HepG2 (cell line): ENCODE measurements at regions not wholly inside any gene's neighbourhood (a gene's known extent, or its start where the extent isn't known, plus 50 kb on each side); places are given as distances from the start of the nearest gene placed in this dataset.

Experiments used
- ATAC-seq: fragments of 200-7000 bp; cut with Tn5 transposase; 3 replicates; pipeline ENCODE4 v1.9.1; 2020; ENCODE audit warnings: mild to moderate bottlenecking, moderate library complexity
- BruUV-seq: library from RNA; stranded (reverse); fragments of 400-500 nt; replicated peaks from 2 replicates; lab custom pipeline; 2021; lab: Mats Ljungman, UMichigan
- CTCF ChIA-PET: fragments of 300-600 bp; formaldehyde crosslinking; extraction: SDS; loops from one replicate; lab custom pipeline; 2021; ENCODE audit warnings: low total read pairs, inconsistent platforms, low intra/inter-chr PET ratio; lab: Yijun Ruan, JAX
- POLR2A ChIA-PET: fragments of 350-600 bp; sonication (Branson Sonifier 250); formaldehyde crosslinking; loops from one replicate; lab custom pipeline; 2020; ENCODE audit warnings: antibody characterized with exemption, inconsistent platforms; lab: Yijun Ruan, JAX
- DNase-seq: peaks from one replicate; pipeline ENCODE4 v3.0.0-alpha.2; 2015; ENCODE audit warnings: low spot score
- FAIRE-seq: peaks from 3 replicates; lab custom pipeline; 2011; peaks lifted over from hg19 to GRCh38; lab: Jason Lieb, UNC
- H2AFZ ChIP-seq: one replicate; pipeline ENCODE4 v1.6.1; 2011; ENCODE audit warnings: low read length, inconsistent platforms
- H3K27ac ChIP-seq: fragments of 300-600 bp; 3 replicates; pipeline ENCODE4 v1.8.0; 2011; ENCODE audit warnings: mixed run types, mild to moderate bottlenecking, mixed read lengths, low read length, inconsistent platforms; ENCODE audit not compliant: insufficient read depth; ENCODE audit errors: extremely low read length
- H3K27me3 ChIP-seq, 2 experiments: fragments of 200-600 bp in 1 of 2; 2 replicates in 1 of 2; 3 replicates in 1 of 2; pipeline versions ENCODE4 v1.6.0 to v1.8.0; 2011; ENCODE audit warnings: low read length in 2 of 2, mild to moderate bottlenecking in 2 of 2, moderate library complexity in 2 of 2, inconsistent platforms in 1 of 2; ENCODE audit not compliant: insufficient read depth in 2 of 2, control insufficient read depth in 1 of 2
- H3K36me3 ChIP-seq, 2 experiments: fragments of 200-600 bp in 1 of 2; replicated peaks in 1 of 2; 2 replicates in 1 of 2; 3 replicates in 1 of 2; pipeline versions ENCODE4 v1.5.1 to v1.8.0; 2011; ENCODE audit warnings: low read length in 2 of 2, inconsistent platforms in 1 of 2; ENCODE audit not compliant: insufficient read depth in 2 of 2, control insufficient read depth in 1 of 2
- H3K4me1 ChIP-seq: 2 replicates; pipeline ENCODE4 v1.5.1; 2012; ENCODE audit warnings: low read length, inconsistent platforms; ENCODE audit not compliant: insufficient read depth
- H3K4me2 ChIP-seq: 2 replicates; pipeline ENCODE4 v1.6.0; 2011; ENCODE audit warnings: low read depth, low read length, inconsistent platforms
- H3K4me3 ChIP-seq, 3 experiments: fragments of 200-600 bp in 1 of 3; sonication (generic), shearing (Covaris generic) in 1 of 3; replicated peaks in 1 of 3; 2 replicates each; pipeline ENCODE4 v1.5.1; 2011 to 2016; ENCODE audit warnings: low read length in 3 of 3, inconsistent platforms in 2 of 3, low read depth in 2 of 3, mild to moderate bottlenecking in 2 of 3, control low read depth in 1 of 3, mixed read lengths in 1 of 3; ENCODE audit not compliant: insufficient read depth in 1 of 3
- H3K79me2 ChIP-seq: one replicate; pipeline ENCODE4 v1.6.1; 2011; ENCODE audit warnings: low read length, inconsistent platforms; ENCODE audit not compliant: insufficient read depth
- H3K9ac ChIP-seq: 2 replicates; pipeline ENCODE4 v1.6.0; 2011; ENCODE audit warnings: mild to moderate bottlenecking, low read depth, low read length, inconsistent platforms; ENCODE audit not compliant: insufficient read depth
- H3K9me3 ChIP-seq: 2 replicates; pipeline ENCODE4 v1.5.1; 2012; ENCODE audit warnings: mild to moderate bottlenecking, low read length
- H4K20me1 ChIP-seq: 2 replicates; pipeline ENCODE4 v1.6.0; 2011; ENCODE audit warnings: inconsistent platforms, mild to moderate bottlenecking, low read length, moderate library complexity; ENCODE audit not compliant: insufficient read depth
- BCL6 ChIP-seq: IDR thresholded peaks from 2 replicates; pipeline ENCODE4 v1.6.1; 2016; ENCODE audit warnings: missing genetic modification reagents, missing compliant biosample characterization
- MBD4 ChIP-seq: IDR thresholded peaks from 2 replicates; pipeline ENCODE4 v1.6.1; 2012; ENCODE audit warnings: low read length, inconsistent platforms, borderline replicate concordance
- NFE2 ChIP-seq: sonication (generic); formaldehyde crosslinking; IDR thresholded peaks from 2 replicates; pipeline ENCODE4 v1.4.0; 2020; ENCODE audit warnings: missing genetic modification reagents
- NR1H2 ChIP-seq: sonication (generic); formaldehyde crosslinking; IDR thresholded peaks from 2 replicates; pipeline ENCODE4 v1.8.1; 2022; ENCODE audit warnings: low read depth, missing genetic modification reagents, borderline replicate concordance
- PLRG1 ChIP-seq: fragments of 450-650 bp; conservative IDR thresholded peaks from 2 replicates; pipeline ENCODE4 v1.6.1; 2016
- SMARCC2 ChIP-seq: fragments of 450-650 bp; IDR thresholded peaks from 2 replicates; pipeline ENCODE4 v1.6.1; 2017; ENCODE audit warnings: antibody characterized with exemption, mild to moderate bottlenecking
- TARDBP ChIP-seq: sonication (generic); formaldehyde crosslinking; IDR thresholded peaks from 2 replicates; pipeline ENCODE4 v1.8.0; 2022; ENCODE audit warnings: mild to moderate bottlenecking, missing genetic modification reagents
- TMF1 ChIP-seq: sonication (generic); formaldehyde crosslinking; IDR thresholded peaks from 2 replicates; pipeline ENCODE4 v1.8.1; 2022; ENCODE audit warnings: low read depth, missing genetic modification reagents
- ZNF329 ChIP-seq: sonication (generic); formaldehyde crosslinking; IDR thresholded peaks from 2 replicates; pipeline ENCODE4 v1.9.0; 2021; ENCODE audit warnings: low read depth, mild to moderate bottlenecking, missing genetic modification reagents
- ZNF441 ChIP-seq: sonication (generic); formaldehyde crosslinking; IDR thresholded peaks from 2 replicates; pipeline ENCODE4 v1.7.0; 2021; ENCODE audit warnings: missing genetic modification reagents, borderline replicate concordance
- ZNF503 ChIP-seq: sonication (generic); formaldehyde crosslinking; IDR thresholded peaks from 2 replicates; pipeline ENCODE4 v1.4.0; 2020; ENCODE audit warnings: missing genetic modification reagents
- ZNF749 ChIP-seq: sonication (generic); formaldehyde crosslinking; IDR thresholded peaks from 2 replicates; pipeline ENCODE4 v1.8.0; 2022; ENCODE audit warnings: mild to moderate bottlenecking, missing genetic modification reagents, moderate library complexity, borderline replicate concordance
- WGBS: methylation state at CpG from one replicate; pipeline ENCODE4 v1.1.6; 2017; ENCODE audit warnings: low lambda C conversion rate; 5-methylcytosine and 5-hydroxymethylcytosine counted together
- in situ Hi-C: cut with HindIII; loops from 2 replicates; pipeline ENCODE4 v1.10.0; 2017; ENCODE audit warnings: low pct_unique_long_range_greater_than_20kb; ENCODE audit not compliant: extremely low pct_ligation_motif_present
- intact Hi-C: fragments of 100-400 bp; cut with micrococcal nuclease; formaldehyde crosslinking; loops from one replicate; pipeline ENCODE4 v1.10.0; 2022; ENCODE audit not compliant: unreplicated experiment

DNA sequence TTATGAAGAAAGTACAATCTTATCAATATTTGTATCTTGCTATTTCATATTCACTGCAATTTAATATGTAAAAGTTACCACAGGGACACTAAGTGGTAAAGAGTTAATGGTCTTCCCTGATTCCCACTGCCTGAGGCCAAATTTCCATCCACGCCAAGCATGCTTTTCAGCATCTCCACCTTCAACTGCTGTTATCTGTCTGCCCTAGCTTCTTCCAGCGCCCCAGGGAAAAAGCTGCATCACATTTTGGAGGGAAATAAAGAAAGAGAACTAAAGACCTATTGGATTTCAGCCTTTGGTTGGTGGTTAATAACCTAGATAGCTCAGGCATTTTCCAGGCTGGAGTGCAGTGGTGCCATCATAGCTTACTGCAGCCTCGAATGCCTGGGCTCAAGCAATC, 61.3 kb upstream of the NKX2-2 start:
- in situ Hi-C loops: no loop called here
- TF ChIP-seq ZNF749 (CRISPR knock-in tag) (no peak), SMARCC2 (no peak), ZNF441 (CRISPR knock-in tag) (no peak), ZNF503 (CRISPR knock-in tag) (no peak), PLRG1 (no peak), NFE2 (CRISPR knock-in tag) (no peak), BCL6 (CRISPR knock-in tag) (no peak), TMF1 (no peak), TARDBP (CRISPR knock-in tag) (no peak), NR1H2 (CRISPR knock-in tag) (no peak), MBD4 (no peak), ZNF329 (CRISPR knock-in tag) (no peak)
- TF ChIP-seq, all 625 proteins: peak for 0
- BruUV-seq: no TSS peak
- Histone ChIP-seq H3K4me2 (no peak overlapping the region), H3K36me3 (no peaks in the 10 kb centered on the region), H2AFZ (no peak overlapping the region), H3K79me2 (no peaks in the 10 kb centered on the region), H3K4me1 (no peaks in the 10 kb centered on the region), H4K20me1 (no peaks in the 10 kb centered on the region), H3K9ac (no peak overlapping the region), H3K9me3 (no peaks in the 10 kb centered on the region), H3K27me3 (peaks cover 10 to 44% of the 10 kb centered on the region in 2 experiments; a peak in 3 of 5 replicates), H3K27ac (no peak overlapping the region), H3K4me3 (no peak overlapping the region)
- FAIRE-seq (no peak), DNase-seq (no peak), ATAC-seq (no peak)
- CTCF ChIA-PET: no interaction called here
- WGBS: 6% methylated on average over 3 of the region's 3 CpGs
- intact Hi-C loops: no loop called here
- POLR2A ChIA-PET: no interaction called here
